BJ (cell line): ENCODE measurements at regions not wholly inside any gene's neighbourhood (a gene's known extent, or its start where the extent isn't known, plus 50 kb on each side); places are given as distances from the start of the nearest gene placed in this dataset. TPM values are rescaled to one million over a fixed set of nuclear protein-coding genes. Genes with fewer than 3 reads are reported as not detected.

Experiments used
- CTCF ChIA-PET: fragments of 350-600 bp; formaldehyde crosslinking; extraction: SDS; loops from one replicate; lab custom pipeline; 2021; ENCODE audit warnings: antibody characterized with exemption, inconsistent platforms; lab: Yijun Ruan, JAX
- POLR2A ChIA-PET: fragments of 300-600 bp; sonication (Branson Sonifier 250); formaldehyde crosslinking; extraction: SDS; loops from one replicate; lab custom pipeline; 2021; ENCODE audit warnings: antibody characterized with exemption; lab: Charles Lee
- DNase-seq: peaks from one replicate; pipeline ENCODE4 v3.0.0-alpha.2; 2011; ENCODE audit warnings: low read depth
- H3K27me3 ChIP-seq: 2 replicates; pipeline ENCODE4 v1.6.0; 2011; ENCODE audit warnings: low read length; ENCODE audit not compliant: control insufficient read depth, insufficient read depth
- H3K36me3 ChIP-seq: 2 replicates; pipeline ENCODE4 v1.5.1; 2011; ENCODE audit warnings: low read length; ENCODE audit not compliant: control insufficient read depth, insufficient read depth
- H3K4me3 ChIP-seq: 2 replicates; pipeline ENCODE4 v1.5.1; 2011; ENCODE audit warnings: low read depth, mild to moderate bottlenecking, control low read depth, low read length
- small RNA-seq: library from RNA; depleted of rRNA; stranded (forward); fragments of <200 nt; gene quantifications from one replicate; pipeline ENCODE3, GENCODE V24; 2012; ENCODE audit warnings: low replicate concordance, low read depth; ENCODE audit not compliant: insufficient read length
- TF ChIP-seq, protein P1 (sequence below): IDR thresholded peaks from 2 replicates; pipeline ENCODE4 v1.5.1; 2011; ENCODE audit warnings: low read depth, mild to moderate bottlenecking, control low read depth, inconsistent platforms, low read length, moderate library complexity; ENCODE audit not compliant: insufficient read depth

- no peak overlapping the region for H3K4me3 ChIP-seq
- DNase-seq, result no peak
- POLR2A ChIA-PET, result no interaction called here
- H3K27me3 ChIP-seq, result no peaks in the 10 kb centered on the region
- CTCF ChIA-PET, result no interaction called here
- no peaks in the 10 kb centered on the region for H3K36me3 ChIP-seq
- TF ChIP-seq, protein P1, sequence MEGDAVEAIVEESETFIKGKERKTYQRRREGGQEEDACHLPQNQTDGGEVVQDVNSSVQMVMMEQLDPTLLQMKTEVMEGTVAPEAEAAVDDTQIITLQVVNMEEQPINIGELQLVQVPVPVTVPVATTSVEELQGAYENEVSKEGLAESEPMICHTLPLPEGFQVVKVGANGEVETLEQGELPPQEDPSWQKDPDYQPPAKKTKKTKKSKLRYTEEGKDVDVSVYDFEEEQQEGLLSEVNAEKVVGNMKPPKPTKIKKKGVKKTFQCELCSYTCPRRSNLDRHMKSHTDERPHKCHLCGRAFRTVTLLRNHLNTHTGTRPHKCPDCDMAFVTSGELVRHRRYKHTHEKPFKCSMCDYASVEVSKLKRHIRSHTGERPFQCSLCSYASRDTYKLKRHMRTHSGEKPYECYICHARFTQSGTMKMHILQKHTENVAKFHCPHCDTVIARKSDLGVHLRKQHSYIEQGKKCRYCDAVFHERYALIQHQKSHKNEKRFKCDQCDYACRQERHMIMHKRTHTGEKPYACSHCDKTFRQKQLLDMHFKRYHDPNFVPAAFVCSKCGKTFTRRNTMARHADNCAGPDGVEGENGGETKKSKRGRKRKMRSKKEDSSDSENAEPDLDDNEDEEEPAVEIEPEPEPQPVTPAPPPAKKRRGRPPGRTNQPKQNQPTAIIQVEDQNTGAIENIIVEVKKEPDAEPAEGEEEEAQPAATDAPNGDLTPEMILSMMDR, result no peak
These were observed 934.3 kb downstream of the GRIK2 start for GRCh38 chr6:102327697-102328225.

GRCh38 chr6:102313699-102314098 lies 920.2 kb downstream of the GRIK2 start:
- H3K36me3 ChIP-seq, result no peaks in the 10 kb centered on the region
- H3K4me3 ChIP-seq, result no peak overlapping the region
- ChIA-PET CTCF (no interaction called here), POLR2A (no interaction called here)
- DNase-seq, result no peak
- TF ChIP-seq, protein P1, result no peak
- no peaks in the 10 kb centered on the region for H3K27me3 ChIP-seq

DNA sequence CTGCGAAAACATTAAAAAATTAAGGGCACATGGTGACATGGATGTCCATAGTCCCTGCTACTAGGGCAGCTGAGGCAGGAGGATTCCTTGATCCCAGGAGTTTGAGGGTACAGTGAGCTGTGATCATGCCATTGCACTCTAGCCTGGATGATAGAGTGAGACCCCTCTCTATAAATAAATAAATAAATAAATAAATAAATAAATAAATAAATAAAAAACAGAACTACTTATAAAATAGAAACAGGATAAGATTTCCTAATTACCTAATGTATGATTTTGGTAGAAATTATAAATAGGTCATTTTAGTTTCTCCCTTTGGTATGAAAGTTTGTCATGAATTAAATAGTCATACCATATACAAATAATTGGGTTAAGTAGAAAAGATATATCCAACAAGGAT lies 916.2 kb downstream of the GRIK2 start:
- DNase-seq, result no peak
- TF ChIP-seq, protein P1, result no peak
- Histone ChIP-seq H3K4me3 (no peak overlapping the region), H3K27me3 (no peaks in the 10 kb centered on the region), H3K36me3 (no peaks in the 10 kb centered on the region)
- POLR2A ChIA-PET, result no interaction called here
- CTCF ChIA-PET, result no interaction called here

DNA sequence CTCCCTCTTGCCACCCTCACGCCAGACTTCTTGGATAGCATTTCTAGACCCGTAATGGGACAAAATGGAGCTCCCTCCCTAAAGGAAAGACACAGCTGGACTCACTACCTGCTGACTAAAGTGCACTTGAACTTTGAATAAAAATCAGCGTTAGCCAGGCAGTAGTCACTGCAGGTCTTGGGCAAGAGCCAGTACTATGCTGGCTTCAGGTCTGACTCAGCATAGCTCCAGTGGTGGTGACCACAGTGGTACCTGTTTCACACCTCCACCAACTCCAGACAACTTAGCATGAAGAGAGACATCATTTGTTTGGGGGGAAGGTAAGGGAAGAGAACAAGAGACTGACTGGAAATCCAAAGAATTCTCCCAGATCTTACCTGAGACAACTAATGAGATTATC lies 906.8 kb downstream of the GRIK2 start:
- ChIA-PET POLR2A (no interaction called here), CTCF (no interaction called here)
- no peak for DNase-seq
- H3K36me3 ChIP-seq, result no peaks in the 10 kb centered on the region
- H3K27me3 ChIP-seq, result no peaks in the 10 kb centered on the region
- TF ChIP-seq, protein P1, result no peak
- H3K4me3 ChIP-seq, result no peak overlapping the region

DNA sequence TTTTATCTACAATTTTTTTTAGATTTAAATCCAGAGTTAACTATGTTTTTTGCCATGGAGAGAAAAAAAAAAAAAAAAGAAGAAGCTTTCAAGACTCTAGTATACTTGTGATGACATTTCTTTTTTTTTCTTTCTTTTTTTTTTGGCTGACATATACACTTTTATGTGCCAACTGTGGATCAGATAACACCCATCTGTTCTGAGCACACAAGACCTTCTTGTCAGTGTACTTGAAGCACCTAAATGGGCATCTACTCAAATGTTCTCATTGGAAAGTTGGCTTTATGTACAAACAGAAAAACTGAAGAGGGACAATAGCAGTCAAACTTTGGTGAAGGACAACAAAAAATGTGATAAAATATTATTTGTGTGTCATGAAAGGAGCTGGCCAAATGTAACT lies 904.5 kb downstream of the GRIK2 start:
- ChIA-PET POLR2A (no interaction called here), CTCF (no interaction called here)
- Histone ChIP-seq H3K36me3 (no peaks in the 10 kb centered on the region), H3K27me3 (no peaks in the 10 kb centered on the region), H3K4me3 (no peak overlapping the region)
- TF ChIP-seq, protein P1, result no peak
- no peak for DNase-seq

Small RNA genes lying in the stretch of these regions (small RNA-seq; reads per million reads assigned to genes)
- not detected for gene RF00438
